Hypothalamus (tissue), 51 donors: ENCODE measurements at regions not wholly inside any gene's neighbourhood (a gene's known extent, or its start where the extent isn't known, plus 50 kb on each side); places are given as distances from the start of the nearest gene placed in this dataset.

Experiments
- DNase-seq, 51 donors: peaks; one replicate each; lab custom pipeline; 2025; lab: John Stamatoyannopoulos, UW

DNA sequence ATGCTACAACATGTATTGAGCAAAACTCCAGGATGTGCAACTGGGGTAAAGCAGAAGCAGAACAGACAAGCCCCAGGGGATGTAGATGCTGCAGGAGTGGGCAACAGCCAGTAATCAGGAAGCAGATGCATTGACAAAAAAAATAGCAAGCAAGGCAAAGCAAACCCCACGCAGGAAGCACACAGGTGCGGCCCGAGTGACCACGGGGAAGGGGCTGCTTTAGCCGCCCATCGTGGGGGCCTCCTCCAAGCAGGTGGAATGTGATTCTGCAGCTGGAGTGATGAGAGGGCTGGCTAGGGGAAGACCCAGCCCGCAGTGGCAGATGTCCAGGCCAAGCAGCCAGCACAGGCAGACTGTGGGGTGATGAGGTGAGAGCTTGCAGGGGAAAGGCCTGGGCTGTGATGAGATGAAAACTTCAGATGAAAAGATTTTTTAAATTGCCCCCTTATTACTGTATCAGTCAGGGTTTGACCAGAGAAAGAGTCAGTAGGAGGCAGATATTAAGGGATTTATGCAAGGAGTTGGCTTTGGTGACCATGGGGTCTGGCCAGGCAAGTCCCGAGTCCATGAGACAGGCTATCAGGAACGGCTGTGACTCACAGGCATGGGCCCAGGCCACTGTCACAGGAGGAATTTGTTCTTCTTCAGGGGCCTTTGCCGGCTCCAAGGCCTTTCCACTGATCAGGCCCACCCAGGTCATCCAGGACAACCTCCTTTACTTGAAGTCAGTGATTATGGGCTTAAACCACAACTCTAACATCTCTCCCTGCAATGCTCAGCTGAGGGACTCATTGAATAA lies 207.6 kb downstream of the ANKRD60 start:
- no peak for DNase-seq

DNA sequence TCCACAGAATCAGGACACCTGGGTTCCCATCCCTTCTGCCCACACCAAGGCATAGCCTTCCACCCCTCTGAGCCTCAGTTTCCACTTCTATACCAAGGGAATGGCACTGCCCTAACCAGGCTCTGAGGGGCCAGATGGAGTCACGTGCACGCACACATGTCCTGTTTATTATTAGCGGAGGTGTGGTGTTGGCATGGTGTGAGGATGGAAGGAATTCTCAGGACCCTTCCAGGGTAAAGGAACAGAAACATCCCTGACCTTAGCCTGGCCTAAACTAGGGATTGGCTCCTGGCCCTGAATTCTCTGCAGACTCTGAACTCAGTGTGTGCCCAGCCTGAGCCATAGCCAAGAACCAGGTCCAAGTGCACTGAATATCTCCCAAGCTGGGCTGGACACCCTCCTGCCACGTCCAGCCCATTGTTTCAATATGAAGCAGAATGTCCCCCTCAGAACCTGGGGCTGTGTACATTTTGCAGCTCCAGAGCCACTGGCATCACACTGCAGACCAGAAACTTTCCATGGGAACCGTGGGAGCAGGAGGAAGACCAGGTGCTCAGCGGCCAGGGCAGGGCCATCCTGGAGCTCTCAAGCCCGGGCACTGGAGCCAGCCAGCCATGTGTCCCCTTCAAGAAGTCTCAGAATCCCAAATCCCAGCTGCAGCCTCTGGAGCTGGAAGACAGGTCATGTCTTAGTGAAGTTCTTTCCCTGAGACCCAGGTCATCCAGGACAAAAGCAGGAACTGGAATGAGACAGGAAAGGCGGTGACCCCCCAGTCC lies 208.4 kb downstream of the ANKRD60 start:
- peak in 9 of 51 donors; percentile 19 to 70 (median 35) for DNase-seq

DNA sequence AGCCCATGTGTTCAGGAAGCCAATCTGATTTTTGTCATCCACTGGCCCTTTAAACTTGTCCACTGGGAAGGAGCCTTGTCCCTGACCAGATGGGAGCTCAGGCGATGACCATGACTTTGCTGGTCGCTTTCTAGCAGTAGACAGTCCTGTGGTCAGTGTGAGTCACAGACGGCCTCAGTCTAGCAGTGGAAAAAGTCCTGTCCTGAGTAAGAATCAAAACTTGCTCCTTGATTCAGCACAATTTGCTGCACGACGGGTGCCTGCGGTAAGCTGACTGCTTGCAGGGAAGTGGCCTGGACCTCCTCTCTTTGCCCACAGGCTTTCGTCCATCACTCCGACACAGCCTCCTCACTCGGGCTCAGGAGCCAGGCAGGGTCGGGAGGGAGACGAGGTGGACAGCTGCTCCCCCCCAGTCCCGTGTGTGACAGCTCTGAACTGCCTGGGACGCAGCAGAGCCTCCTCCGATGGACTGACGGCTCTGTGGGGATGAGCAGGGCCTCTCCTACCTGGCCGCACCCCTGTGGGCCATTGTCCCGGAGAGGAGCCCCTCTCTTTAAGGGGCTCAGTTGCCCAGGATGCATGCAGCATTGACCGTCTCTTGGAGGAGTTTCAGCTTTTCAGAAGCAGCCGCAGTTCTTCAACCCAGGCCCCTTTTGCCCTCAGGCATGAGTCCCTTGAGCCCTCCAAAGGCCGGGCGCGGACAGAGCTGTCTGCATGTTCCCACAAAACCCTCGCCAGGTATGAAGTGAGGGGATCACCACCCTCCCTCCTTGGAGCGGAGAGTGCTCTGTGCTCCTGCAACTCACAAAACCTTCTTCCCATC lies 209.2 kb downstream of the ANKRD60 start:
- DNase-seq = no peak

DNA sequence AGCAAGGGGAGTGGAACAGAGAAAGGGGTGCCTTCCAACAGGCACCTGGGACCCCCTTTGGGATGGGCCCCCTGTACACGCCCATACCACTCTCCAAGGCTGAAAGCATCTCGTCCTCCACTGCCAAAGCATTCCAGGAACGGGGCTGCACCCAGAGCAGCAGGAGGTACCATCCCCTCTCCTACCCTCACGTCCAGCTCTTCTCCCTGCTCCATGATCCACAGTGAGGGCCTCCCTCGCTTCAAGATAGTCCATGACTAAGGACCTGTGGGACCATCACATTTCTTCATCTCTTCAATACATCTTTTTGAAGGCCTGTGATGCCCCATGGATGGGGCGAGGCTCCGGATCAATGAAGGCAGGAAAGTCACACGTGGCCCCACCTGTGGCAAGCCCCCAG lies 209.9 kb downstream of the ANKRD60 start:
- no peak for DNase-seq

DNA sequence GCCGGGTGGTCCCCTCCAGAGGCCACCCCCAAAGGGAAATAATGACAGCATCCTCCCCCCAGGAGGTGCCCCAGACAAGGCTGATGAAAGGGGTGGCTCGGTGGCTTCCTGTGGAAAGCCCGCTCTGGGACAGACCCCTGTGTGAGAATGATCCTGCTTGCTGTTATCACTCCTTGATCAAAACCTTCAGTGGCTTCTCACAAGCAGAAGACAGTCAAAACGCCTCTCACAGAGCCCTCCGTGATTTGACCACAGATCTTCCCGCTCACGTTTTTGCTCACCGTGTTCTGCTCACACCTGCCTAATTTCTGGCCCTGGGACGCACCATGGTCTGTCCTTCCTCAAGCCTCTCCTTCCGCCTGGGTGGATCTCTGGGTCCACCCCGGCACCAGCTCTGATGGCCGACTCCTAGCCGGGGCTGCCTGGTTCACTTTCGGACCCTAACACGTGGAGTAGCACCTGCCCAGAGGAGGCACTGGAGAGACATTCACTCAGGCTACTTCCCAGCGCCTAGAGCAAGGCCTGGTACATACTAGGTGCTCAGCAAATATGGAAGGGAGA lies 210.4 kb downstream of the ANKRD60 start:
- no peak for DNase-seq

DNA sequence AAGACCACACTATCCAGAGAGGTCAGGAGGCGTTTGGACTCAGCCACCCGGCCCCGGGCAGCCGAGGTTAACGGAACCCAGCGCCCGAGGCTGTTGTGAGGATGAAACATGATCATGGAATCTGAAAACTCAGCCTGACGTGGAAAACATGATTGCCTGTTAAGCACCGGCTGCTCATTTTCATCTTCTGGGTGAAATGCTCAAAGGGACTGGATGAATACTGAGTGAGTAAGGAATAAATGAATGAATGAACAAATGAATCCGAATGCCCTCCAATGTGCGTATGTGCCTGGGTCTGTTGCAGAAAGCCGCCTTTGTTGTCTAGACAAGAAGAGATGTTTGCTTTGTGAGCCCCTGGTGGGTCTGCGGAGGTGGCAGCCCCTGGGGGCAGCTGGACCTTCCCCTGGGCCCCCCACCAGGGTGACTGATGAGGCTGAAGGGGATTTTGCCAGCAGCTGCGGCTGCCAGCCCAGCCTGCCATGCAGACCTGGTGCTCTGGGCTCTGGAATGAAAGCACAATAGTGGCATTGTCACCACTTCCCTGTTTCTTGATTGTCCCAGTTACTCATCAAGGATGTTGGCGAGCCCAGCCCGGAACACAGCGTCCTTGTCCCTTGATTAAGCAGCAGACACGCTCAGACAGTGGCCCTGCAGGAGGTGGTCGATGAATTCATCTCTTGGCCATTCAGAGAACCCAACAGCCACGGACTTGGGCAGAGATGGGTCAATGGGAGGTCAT lies 211.1 kb downstream of the ANKRD60 start:
- DNase-seq = peak in 44 of 51 donors; percentile 22 to 92 (median 76)

DNA sequence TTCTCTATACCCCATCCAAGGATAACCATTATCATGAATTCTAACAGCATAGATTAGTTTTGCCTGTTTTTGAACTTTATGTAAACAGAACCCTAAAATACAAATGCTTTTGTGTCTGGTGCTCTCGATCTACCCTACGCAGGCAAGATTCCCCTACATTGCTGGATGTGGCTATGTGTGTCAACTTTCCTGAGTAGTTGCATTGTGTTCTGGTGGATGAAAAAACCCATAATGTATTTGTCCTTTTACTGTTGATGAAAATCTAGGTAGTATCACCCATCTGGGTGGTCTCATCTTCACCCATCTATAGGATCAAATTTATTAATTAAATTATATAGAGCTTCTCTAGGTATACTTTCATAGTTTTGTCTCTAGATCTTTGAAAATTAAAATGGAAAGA lies 211.7 kb downstream of the ANKRD60 start:
- DNase-seq = no peak

DNA sequence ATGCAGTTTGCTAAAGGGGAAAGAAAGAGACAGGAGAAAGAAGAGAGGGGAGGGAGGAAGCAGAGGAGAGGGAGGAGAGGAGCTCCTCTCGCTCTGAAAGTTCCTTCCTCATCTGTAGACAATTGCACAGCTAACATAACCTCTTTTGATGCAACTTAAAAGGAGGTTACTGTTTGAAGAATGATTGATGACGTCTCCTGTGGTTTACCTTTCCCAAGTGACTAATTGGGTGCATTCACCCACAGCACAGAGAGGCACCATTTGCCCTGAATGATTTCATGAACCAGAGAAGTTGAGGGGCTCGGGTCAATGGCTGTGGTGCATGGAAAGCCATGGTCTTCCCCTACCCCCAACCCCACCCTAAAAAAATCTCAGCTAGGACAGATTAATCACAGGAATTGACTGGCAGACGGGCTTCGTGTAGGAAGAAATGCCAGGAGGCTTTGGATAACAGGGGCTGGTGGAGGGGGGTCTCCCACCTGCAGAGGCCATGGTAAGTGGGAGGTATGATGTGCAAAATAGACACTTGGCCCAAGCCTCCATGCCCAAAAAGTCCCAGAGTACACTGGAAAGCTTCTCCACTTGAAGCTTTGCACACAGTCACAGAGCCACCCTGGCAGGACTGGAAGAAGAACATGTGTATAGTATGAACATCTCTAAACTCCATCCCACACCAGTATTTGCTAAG lies 213.7 kb downstream of the ANKRD60 start:
- DNase-seq = no peak

DNA sequence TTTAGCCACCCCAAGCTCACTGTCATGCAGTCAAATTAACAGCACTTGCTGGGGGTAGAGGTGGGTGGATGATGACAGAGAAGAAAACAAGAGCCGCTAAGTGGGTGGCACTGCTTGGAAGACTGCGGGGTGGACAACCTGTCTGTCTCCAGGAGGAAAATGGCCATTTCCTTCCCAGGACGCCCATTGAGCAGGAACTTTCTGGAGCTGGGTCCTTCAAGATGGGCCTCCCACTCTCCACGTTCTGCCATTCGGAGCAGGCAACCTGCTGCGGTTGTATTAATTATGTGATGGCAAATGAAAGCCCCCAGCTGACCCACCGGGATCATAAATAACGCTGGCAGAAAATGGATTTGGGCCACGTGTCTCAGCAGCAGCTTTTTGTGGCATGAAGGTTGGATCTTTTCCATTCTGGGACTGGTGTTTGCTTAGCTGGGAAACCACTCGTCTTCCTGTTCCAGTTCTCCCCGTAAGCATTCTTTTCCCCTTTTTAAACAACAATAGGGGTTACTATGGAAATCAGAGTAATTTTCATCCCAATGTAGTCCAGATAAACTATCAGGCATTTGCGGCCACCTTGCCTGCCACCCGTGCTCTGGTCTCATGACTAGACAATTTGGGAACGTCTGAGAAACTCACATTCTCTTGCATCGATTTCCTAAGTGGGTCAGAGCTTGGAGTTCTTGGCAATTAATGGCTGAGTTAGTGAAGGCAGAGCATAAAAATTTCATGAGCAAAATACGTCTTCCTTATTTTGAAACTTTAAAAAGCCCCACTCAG lies 215.5 kb downstream of the ANKRD60 start:
- peak in 2 of 51 donors; percentile 25 to 53 for DNase-seq

DNA sequence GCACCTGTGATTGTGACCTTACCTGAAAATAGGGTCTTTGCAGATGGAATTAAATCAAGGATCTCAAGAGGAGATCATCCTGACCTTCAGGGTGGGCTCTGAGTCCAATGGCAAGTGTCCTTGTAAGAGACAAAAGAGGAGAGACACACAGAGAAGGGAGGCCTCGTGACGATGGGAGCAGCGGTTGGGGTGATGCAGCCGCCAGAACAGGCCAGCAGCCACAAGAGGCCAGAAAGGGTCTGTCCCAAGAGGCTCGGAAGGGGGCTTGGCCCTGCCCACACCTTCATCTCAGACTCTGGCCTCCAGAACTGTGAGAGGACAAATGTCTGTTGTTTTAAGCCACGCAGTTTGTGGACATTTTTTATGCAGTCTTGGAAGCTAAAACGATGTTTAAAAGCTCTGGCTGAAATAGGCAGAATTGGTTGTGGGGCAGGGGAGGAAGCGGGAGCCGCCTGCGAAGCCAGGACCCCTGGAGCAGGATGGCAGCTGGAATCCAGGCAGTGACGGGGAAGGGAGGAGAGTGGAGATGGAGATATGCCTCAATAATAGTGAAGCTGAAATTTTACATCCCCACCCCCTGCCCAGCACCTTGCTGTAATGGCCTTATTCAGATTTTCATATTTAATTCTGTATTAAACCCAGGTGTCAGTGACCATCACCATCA lies 216.4 kb downstream of the ANKRD60 start:
- no peak for DNase-seq

DNA sequence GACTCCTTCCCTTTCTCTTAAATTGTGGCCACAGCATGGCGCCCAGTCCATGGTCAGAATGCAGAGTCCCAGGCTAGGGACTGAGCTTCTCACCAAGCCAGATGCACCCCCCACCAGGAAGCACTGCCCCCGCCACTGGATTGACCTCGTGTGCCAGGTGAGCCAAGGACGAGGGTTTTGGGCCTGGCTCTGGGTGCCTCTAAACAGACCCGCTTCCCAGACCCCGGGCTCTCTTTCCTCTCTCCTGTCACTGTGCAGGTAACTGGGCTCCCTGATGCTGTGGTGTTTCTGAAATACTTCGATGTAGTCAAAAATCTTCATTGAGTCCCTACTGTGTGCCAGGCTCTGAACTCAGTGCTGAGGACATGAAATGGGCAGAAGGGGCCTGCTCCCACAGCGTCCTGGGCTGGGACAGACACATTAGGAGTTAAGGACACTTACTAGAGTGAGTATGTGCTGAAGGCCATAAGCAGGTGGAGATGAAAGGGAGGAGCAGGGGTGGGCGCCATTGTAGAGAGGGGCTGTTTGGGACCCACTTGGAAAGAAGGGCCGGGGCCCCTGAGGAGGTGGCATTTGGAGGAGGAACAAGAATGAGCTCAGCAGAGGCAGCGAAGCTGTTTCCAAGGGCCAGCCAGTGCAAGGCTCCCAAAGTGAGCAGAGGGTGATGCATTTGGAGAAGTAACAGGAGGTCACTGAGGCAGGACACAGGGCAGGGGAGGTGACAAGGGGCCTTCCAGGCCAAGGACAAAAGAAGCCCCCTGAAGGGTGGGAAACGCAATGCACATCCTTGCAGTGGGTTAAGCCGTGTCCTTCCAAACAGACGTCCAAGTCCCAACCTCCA lies 217.1 kb downstream of the ANKRD60 start:
- DNase-seq = no peak

DNA sequence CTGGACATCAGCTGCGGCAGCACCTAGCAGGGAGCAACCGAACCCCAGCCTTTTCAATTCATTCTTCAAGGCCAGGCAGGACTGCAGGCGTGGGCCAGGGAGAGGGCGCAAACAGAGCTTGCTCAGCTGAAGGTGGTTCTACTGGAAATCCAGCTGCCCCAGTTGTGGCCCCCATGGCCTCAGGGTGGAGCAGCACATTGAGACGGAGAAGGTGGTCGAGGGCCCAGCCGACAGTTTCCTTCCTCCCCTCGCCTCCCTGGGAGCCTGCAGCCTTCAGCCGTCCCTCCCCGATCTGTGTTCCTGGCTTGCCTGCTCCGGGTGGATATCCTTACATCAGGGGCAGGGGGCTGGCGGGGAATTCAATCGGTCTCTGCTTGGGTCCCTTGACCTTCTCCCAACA lies 217.8 kb downstream of the ANKRD60 start:
- DNase-seq = no peak

DNA sequence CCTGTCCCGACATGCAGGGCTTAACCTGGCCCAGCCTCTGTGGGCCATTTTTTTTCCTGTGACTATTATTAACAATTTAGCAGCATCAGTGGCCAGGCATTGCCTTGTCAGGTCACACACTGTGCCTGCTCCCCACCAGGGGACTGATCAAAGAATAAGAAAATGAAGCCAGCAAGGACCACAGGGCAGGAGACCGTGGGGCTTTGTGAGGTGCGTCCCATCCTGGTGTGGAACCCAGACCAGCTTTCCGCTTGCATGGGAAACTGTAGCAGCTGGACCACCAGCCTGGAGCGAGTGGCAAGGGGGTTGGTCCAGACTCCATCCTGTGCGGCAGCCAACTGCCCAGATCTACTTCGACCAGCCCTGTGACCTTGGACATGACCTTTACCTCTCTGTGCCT lies 218.3 kb downstream of the ANKRD60 start:
- no peak for DNase-seq

DNA sequence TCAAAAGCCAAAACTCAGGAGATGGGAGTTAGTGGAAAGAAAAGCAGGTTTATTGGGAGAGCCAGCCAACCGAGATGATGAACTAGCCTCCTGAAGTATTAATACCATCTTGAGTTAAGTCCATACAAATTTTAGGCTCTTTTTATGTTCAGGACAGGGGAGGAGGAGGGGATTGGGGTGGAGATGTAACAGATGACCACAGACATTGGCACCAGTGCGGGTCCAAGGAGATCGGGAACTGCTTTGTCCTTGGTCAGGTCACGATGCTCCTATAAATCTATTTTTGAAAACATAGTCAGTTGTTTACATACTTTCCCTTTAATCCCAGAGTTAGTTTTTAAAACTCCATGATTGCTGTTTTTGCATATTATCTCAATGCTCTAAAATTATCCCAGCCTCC lies 219.6 kb downstream of the ANKRD60 start:
- DNase-seq = no peak

DNA sequence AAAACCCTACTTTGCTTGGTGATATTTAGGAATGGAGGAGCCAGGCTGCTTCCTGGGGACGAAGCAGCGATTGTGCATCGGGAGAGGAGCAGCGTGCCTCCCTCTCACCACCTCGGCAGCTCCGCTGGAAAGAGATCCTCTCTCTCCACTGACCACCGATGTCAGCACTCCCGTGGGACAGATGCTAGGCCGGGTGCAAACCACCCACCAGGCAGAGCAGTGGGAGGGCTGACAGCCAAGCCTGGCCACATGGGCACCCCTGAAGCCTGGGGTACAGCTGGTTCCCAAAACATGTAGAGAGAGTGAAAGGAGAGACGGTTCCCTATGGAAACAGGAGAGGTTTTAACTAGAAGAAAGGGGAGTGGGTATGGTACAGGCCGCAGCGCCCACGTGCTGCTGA lies 220.0 kb downstream of the ANKRD60 start:
- DNase-seq = no peak

DNA sequence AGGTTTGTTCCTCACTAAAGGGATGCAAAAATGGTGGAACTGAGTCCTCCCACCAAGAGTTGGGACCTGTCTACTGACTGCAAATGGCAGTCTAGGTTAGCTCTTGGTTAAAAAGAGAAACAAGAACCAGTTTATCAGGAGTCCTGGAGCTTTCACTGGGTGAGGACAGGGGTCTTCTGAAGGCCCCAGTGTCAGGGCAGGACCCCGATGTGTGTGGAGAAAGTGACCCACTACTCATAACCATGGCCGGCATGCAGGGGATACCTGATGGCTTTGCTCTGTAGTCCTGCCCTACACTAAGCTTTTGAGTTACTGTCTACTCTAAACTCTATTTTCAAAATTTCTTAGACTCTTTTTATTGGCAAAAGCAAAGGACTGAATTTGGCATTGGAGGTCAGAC lies 220.5 kb downstream of the ANKRD60 start:
- no peak for DNase-seq
